ENCODE measurements at regions not wholly inside any gene's neighbourhood (a gene's known extent, or its start where the extent isn't known, plus 50 kb on each side); places are given as distances from the start of the nearest gene placed in this dataset.
"Not testable (repeated sequence)": the region's sequence is repeated elsewhere in the genome, so short reads cannot be mapped to it uniquely, and the experiment has no call there.

DNA sequence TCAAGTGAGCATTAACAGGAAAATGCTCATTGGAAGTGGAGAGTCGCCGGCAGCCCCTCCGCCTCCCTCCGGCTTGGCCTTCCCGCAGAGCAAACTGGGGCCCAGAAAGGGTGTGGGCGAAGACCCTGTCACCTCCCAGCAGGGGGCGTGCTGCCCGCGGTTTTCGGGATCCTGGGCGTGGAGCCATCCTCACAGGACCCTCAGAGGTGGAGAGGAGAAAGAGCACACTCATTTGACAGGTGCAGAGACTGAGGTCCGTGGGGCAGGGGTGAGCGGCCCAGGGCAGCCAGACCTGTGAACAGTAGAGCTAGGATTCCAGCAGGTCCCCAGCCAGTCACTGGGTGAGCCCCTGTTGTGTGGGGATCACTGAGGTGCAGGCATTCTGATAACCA, 1002.9 kb downstream of the KCNJ18 start:
- TF ChIP-seq, protein P1, sequence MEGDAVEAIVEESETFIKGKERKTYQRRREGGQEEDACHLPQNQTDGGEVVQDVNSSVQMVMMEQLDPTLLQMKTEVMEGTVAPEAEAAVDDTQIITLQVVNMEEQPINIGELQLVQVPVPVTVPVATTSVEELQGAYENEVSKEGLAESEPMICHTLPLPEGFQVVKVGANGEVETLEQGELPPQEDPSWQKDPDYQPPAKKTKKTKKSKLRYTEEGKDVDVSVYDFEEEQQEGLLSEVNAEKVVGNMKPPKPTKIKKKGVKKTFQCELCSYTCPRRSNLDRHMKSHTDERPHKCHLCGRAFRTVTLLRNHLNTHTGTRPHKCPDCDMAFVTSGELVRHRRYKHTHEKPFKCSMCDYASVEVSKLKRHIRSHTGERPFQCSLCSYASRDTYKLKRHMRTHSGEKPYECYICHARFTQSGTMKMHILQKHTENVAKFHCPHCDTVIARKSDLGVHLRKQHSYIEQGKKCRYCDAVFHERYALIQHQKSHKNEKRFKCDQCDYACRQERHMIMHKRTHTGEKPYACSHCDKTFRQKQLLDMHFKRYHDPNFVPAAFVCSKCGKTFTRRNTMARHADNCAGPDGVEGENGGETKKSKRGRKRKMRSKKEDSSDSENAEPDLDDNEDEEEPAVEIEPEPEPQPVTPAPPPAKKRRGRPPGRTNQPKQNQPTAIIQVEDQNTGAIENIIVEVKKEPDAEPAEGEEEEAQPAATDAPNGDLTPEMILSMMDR (IDR thresholded peaks at IDR 0.05; ENCODE audit: borderline replicate concordance, insufficient read depth, low read depth, low read length), result no peak

DNA sequence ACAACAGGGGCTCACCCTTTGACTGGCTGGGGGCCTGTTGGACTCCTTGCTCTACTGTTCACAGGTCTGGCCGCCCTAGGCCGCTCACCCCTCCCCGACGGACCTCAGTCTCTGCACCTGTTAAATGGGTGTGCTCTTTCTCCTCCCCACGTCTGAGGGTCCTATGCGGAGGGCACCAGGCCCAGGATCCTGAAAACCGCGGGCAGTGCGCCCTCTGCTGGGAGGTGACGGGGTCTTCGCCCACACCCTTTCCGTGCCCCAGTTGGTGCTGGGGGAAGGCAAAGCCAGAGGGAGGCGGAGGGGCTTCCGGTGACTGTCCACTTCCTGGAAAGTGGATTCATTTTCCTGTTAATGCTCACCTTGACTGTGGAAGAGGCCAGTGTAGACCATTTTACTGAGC, 1010.9 kb downstream of the KCNJ18 start:
- TF ChIP-seq, protein P1 (IDR thresholded peaks at IDR 0.05; ENCODE audit: borderline replicate concordance, insufficient read depth, low read depth, low read length), result no peak
- no peak overlapping the region for H3K4me3 ChIP-seq (ENCODE audit: low read depth, low read length)

More for the DNA sequence above, 1002.9 kb downstream of the KCNJ18 start:
- no peak overlapping the region for H3K4me3 ChIP-seq (ENCODE audit: low read depth, low read length)

DNA sequence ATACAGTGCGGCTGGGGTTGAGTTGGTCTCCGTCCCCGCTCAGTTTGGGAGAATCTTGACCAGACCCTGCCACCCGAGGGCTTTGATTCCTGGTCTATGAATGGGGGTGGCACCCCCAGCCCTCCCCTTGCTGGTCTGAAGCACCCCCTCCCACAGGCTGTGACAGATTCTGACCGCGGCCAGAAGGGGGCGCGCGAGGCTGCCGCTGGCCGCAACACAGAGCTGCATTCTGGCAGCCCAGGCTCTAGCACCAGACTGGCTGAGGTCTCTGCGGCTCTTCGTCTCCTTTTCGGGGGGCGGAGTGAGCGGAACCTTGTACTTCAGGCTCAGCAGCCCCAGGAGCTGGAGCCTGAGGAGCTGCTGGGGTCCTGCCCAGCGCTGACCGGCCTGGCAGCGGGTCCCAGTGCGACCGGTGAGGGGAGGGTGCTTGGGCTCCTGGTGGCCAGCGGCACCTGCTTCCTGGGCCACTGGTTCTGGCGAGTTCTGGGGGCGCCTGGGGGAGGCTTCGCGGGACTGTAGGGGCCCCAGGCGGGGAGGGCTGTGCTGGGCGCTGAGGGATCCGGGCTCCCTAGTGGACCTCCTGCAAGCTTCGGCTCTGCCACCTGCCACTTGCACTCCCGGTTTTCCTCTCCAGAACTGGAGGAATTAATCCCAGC, 1011.6 kb downstream of the KCNJ18 start:
- TF ChIP-seq, protein P1 (IDR thresholded peaks at IDR 0.05; ENCODE audit: borderline replicate concordance, insufficient read depth, low read depth, low read length), result no peak
- H3K4me3 ChIP-seq (ENCODE audit: low read depth, low read length), result no peak overlapping the region

DNA sequence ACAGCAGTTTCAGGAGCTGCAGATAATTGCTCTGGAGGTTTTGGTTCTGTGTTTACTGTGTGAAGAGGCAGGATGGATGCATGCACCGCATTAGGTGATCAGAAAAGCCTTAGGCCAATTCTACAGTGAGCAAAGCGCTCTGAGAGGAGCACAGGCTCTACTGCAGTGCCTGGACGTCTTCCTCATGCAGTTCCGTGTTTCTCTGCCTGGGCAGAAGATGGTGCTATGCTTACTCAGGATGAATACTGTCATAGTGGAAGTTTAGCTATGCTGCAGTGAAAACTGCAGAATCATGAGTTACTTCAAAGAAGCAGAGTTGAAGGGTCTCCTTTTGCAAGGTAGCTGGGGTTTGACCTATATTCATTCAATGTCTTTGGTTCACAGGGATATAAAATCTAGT, 1012.4 kb downstream of the KCNJ18 start:
- no peak overlapping the region for H3K4me3 ChIP-seq (ENCODE audit: low read depth, low read length)
- TF ChIP-seq, protein P1 (IDR thresholded peaks at IDR 0.05; ENCODE audit: borderline replicate concordance, insufficient read depth, low read depth, low read length), result no peak

DNA sequence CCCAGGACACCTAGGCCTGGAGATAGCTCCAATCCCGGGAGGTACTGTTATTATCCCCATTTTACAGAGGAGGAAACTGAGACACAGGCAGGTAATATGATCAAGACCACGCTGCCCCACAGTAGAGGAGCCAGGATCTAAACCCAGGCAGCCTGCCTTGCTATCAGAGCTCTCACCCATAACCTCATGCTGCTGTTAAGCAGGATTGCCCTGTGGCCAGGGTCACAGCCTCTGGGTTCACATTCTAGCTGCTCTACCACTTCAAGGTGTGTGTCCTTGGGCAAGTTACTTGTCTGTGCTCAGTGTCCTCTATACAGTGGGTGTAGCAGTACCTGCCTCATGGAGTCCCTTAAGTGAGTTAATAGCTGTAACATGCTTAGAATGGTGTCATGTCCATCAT, 1015.3 kb downstream of the KCNJ18 start:
- H3K4me3 ChIP-seq (ENCODE audit: low read depth, low read length), result no peak overlapping the region
- TF ChIP-seq, protein P1 (IDR thresholded peaks at IDR 0.05; ENCODE audit: borderline replicate concordance, insufficient read depth, low read depth, low read length), result no peak

DNA sequence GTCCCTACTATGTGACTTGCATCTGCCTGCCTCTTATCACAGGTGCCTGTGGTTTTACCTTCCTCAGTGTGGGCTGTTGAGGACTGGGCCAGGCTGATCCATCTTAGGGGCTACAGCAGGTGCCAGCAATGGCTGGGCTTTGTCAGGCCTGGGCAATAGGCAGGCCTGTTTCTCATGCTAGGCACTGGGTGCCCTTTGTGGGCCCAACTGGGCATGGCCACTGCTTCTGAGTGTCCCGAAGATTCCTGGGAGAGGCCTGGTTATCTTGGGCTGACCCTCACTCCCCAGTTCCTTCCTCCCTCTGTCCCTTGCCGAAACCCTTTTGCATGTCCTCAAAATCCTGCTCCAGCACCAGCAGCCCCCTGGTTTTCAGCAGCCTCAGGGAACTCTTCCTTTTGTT, 1024.9 kb downstream of the KCNJ18 start:
- H3K4me3 ChIP-seq (ENCODE audit: low read depth, low read length), result no peak overlapping the region
- TF ChIP-seq, protein P1 (IDR thresholded peaks at IDR 0.05; ENCODE audit: borderline replicate concordance, insufficient read depth, low read depth, low read length), result no peak

DNA sequence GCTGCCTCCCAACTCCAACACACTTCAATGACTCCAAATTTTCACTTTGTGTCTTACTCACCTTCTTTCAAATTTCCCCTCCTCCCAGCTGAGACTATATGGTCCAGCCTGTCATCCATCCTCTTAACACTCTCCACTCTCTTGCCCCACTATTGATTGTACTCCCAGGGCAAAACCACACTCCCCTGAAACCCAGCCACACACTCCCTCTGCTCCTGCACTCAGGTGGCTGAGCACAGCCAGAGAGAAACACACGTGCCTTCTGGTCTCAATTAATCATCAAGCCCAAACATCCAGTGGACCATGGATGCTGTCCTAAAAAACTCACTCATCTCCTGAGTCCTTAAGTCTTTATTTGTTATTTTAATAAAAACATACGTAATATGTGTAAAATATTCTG, 1026.4 kb downstream of the KCNJ18 start:
- TF ChIP-seq, protein P1 (IDR thresholded peaks at IDR 0.05; ENCODE audit: borderline replicate concordance, insufficient read depth, low read depth, low read length), result no peak
- H3K4me3 ChIP-seq (ENCODE audit: low read depth, low read length), result no peak overlapping the region

DNA sequence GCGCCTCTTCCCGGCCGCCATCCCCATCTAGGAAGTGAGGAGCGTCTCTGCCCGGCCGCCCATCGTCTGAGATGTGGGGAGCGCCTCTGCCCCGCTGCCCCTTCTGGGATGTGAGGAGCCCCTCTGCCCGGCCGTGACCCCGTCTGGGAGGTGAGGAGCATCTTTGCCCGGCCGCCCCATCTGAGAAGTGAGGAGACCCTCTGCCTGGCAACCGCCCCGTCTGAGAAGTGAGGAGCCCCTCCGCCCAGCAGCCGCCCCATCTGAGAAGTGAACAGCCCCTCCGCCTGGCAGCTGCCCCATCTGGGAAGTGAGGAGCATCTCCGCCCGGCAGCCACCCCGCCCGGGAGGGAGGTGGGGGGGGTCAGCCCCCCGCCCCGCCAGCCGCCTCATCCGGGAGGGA, 1048.7 kb downstream of the KCNJ18 start:
- not testable (repeated sequence) for H3K4me3 ChIP-seq (ENCODE audit: low read depth, low read length)
